ENCODE measurements at regions not wholly inside any gene's neighbourhood (a gene's known extent, or its start where the extent isn't known, plus 50 kb on each side); places are given as distances from the start of the nearest gene placed in this dataset.

DNA sequence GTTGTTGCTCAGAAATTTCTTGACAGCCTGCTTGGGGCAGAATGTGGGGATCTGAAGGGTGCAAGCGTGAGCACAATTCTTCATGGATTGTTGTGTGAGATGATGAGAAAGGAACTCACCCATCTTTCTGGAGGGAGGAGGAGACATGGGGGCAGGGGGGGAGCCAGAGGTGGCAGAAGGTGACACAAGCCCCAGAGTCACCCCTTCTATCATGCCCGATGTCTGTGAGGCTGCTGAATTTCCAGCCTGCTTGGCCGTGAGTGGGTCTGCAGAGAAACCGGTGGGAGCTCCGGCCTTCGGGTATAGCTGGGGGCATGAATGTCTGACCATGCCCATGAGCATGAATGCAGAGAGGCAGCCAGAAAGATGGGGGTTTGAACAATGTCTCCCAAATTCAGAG is 870.7 kb downstream of the TBC1D22A start:
- no peaks in the 10 kb centered on the region for H3K79me2 ChIP-seq (ENCODE audit: insufficient read depth, low read length)
- peaks cover 2 to 15% of the 10 kb centered on the region in 2 experiments; a peak in 3 of 5 replicates for H3K27me3 ChIP-seq (ENCODE audit: control insufficient read depth in 1 of 2, insufficient read depth in 2 of 2, low read length in 2 of 2)
- ChIA-PET CTCF (ENCODE audit: low intra/inter-chr PET ratio, low total read pairs) (no interaction called here), POLR2A (no interaction called here)
- FAIRE-seq (no peak), ATAC-seq (no peak), DNase-seq (ENCODE audit: low spot score) (no peak)
- intact Hi-C loops (cut with micrococcal nuclease; ENCODE audit: unreplicated experiment): no loop called here
- no peak overlapping the region for H3K9ac ChIP-seq (ENCODE audit: insufficient read depth, low read depth, low read length)
- H3K36me3 ChIP-seq (replicated peaks in 1 of 2; ENCODE audit: control insufficient read depth in 1 of 2, insufficient read depth in 2 of 2, low read length in 2 of 2): no peaks in the 10 kb centered on the region; a peak in 1 of 5 replicates
- in situ Hi-C loops (cut with HindIII; ENCODE audit: extremely low pct_ligation_motif_present, low pct_unique_long_range_greater_than_20kb): no loop called here
- H3K4me1 ChIP-seq (ENCODE audit: insufficient read depth, low read length): no peaks in the 10 kb centered on the region
- H3K27ac ChIP-seq (ENCODE audit: extremely low read length, insufficient read depth, low read length): no peak overlapping the region
- H3K9me3 ChIP-seq (ENCODE audit: low read length): peaks cover 16% of the 10 kb centered on the region
- no peaks in the 10 kb centered on the region for H4K20me1 ChIP-seq (ENCODE audit: insufficient read depth, low read length)
- no TSS peak for BruUV-seq (replicated peaks)
- WGBS (ENCODE audit: low lambda C conversion rate): 5% methylated on average over 3 of the region's 6 CpGs
- H3K4me3 ChIP-seq (replicated peaks in 1 of 3; ENCODE audit: insufficient read depth in 1 of 3, low read depth in 2 of 3, low read length in 3 of 3): no peak overlapping the region
- H2AFZ ChIP-seq (ENCODE audit: low read length): no peak overlapping the region
- H3K4me2 ChIP-seq (ENCODE audit: low read depth, low read length): no peak overlapping the region
- TF ChIP-seq TBX3 (IDR thresholded peaks at IDR 0.05; ENCODE audit: borderline replicate concordance): no peak
- TF ChIP-seq, protein P1, sequence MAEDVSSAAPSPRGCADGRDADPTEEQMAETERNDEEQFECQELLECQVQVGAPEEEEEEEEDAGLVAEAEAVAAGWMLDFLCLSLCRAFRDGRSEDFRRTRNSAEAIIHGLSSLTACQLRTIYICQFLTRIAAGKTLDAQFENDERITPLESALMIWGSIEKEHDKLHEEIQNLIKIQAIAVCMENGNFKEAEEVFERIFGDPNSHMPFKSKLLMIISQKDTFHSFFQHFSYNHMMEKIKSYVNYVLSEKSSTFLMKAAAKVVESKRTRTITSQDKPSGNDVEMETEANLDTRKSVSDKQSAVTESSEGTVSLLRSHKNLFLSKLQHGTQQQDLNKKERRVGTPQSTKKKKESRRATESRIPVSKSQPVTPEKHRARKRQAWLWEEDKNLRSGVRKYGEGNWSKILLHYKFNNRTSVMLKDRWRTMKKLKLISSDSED (CRISPR knock-in tag; IDR thresholded peaks at IDR 0.05): no peak
- TF ChIP-seq ZNF660 (CRISPR knock-in tag; IDR thresholded peaks at IDR 0.05; ENCODE audit: borderline replicate concordance, low read depth): no peak
- no peak for TF ChIP-seq TEAD3 (CRISPR knock-in tag; optimal IDR thresholded peaks at IDR 0.05; ENCODE audit: borderline replicate concordance)
- TF ChIP-seq ZSCAN12 (CRISPR knock-in tag; IDR thresholded peaks at IDR 0.05): no peak
- TF ChIP-seq YEATS4 (CRISPR knock-in tag; IDR thresholded peaks at IDR 0.05; ENCODE audit: borderline replicate concordance): no peak
- TF ChIP-seq SALL2 (CRISPR knock-in tag; IDR thresholded peaks at IDR 0.05): no peak

DNA sequence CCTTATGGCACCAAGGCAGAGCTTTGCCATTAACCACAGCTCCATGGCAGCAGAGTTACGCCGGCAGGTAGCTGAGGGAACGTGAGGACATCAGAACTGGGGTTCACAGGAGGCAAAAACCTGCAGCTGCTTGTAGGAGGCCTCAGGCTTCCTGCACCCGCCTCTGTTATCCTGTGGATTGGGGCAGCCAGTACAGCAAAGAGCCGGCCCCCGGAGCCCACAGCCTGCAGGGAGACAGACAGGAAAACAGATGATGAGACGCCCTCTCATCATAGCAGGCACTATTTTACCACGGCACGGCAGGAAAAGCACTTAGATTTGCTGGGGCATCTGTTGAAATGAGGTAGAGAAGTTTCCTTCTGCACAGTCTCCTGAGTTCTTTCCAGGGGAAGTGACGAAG is 870.3 kb downstream of the TBC1D22A start:
- ChIA-PET POLR2A (no interaction called here), CTCF (ENCODE audit: low intra/inter-chr PET ratio, low total read pairs) (no interaction called here)
- H3K27ac ChIP-seq (ENCODE audit: extremely low read length, insufficient read depth, low read length): no peak overlapping the region
- WGBS (ENCODE audit: low lambda C conversion rate): 24% methylated on average over 7 of the region's 10 CpGs
- peaks cover 2 to 15% of the 10 kb centered on the region in 2 experiments; a peak in 3 of 5 replicates for H3K27me3 ChIP-seq (ENCODE audit: control insufficient read depth in 1 of 2, insufficient read depth in 2 of 2, low read length in 2 of 2)
- ATAC-seq (no peak), DNase-seq (ENCODE audit: low spot score) (no peak), FAIRE-seq (no peak)
- peaks cover 13% of the 10 kb centered on the region for H3K9me3 ChIP-seq (ENCODE audit: low read length)
- H3K4me1 ChIP-seq (ENCODE audit: insufficient read depth, low read length): no peaks in the 10 kb centered on the region
- no peaks in the 10 kb centered on the region for H3K79me2 ChIP-seq (ENCODE audit: insufficient read depth, low read length)
- BruUV-seq (replicated peaks): no TSS peak
- H3K9ac ChIP-seq (ENCODE audit: insufficient read depth, low read depth, low read length): no peak overlapping the region
- H4K20me1 ChIP-seq (ENCODE audit: insufficient read depth, low read length): no peaks in the 10 kb centered on the region
- no peak overlapping the region for H2AFZ ChIP-seq (ENCODE audit: low read length)
- no peaks in the 10 kb centered on the region; a peak in 1 of 5 replicates for H3K36me3 ChIP-seq (replicated peaks in 1 of 2; ENCODE audit: control insufficient read depth in 1 of 2, insufficient read depth in 2 of 2, low read length in 2 of 2)
- H3K4me3 ChIP-seq (replicated peaks in 1 of 3; ENCODE audit: insufficient read depth in 1 of 3, low read depth in 2 of 3, low read length in 3 of 3): no peak overlapping the region
- in situ Hi-C loops (cut with HindIII; ENCODE audit: extremely low pct_ligation_motif_present, low pct_unique_long_range_greater_than_20kb): no loop called here
- intact Hi-C loops (cut with micrococcal nuclease; ENCODE audit: unreplicated experiment): no loop called here
- no peak overlapping the region for H3K4me2 ChIP-seq (ENCODE audit: low read depth, low read length)
- TF ChIP-seq KDM1A (CRISPR knock-in tag; IDR thresholded peaks at IDR 0.05) (no peak), ZNF160 (CRISPR knock-in tag; IDR thresholded peaks at IDR 0.05) (no peak), SKI (IDR thresholded peaks at IDR 0.05; ENCODE audit: partially characterized antibody) (no peak), GABPB1 (CRISPR knock-in tag; IDR thresholded peaks at IDR 0.05) (no peak), KLF12 (CRISPR knock-in tag; IDR thresholded peaks at IDR 0.05; ENCODE audit: borderline replicate concordance) (no peak), ZNF550 (CRISPR knock-in tag; IDR thresholded peaks at IDR 0.05; ENCODE audit: borderline replicate concordance) (no peak)
- TF ChIP-seq, protein P2, sequence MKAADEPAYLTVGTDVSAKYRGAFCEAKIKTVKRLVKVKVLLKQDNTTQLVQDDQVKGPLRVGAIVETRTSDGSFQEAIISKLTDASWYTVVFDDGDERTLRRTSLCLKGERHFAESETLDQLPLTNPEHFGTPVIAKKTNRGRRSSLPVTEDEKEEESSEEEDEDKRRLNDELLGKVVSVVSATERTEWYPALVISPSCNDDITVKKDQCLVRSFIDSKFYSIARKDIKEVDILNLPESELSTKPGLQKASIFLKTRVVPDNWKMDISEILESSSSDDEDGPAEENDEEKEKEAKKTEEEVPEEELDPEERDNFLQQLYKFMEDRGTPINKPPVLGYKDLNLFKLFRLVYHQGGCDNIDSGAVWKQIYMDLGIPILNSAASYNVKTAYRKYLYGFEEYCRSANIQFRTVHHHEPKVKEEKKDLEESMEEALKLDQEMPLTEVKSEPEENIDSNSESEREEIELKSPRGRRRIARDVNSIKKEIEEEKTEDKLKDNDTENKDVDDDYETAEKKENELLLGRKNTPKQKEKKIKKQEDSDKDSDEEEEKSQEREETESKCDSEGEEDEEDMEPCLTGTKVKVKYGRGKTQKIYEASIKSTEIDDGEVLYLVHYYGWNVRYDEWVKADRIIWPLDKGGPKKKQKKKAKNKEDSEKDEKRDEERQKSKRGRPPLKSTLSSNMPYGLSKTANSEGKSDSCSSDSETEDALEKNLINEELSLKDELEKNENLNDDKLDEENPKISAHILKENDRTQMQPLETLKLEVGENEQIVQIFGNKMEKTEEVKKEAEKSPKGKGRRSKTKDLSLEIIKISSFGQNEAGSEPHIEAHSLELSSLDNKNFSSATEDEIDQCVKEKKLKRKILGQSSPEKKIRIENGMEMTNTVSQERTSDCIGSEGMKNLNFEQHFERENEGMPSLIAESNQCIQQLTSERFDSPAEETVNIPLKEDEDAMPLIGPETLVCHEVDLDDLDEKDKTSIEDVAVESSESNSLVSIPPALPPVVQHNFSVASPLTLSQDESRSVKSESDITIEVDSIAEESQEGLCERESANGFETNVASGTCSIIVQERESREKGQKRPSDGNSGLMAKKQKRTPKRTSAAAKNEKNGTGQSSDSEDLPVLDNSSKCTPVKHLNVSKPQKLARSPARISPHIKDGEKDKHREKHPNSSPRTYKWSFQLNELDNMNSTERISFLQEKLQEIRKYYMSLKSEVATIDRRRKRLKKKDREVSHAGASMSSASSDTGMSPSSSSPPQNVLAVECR (CRISPR knock-in tag; IDR thresholded peaks at IDR 0.05; ENCODE audit: borderline replicate concordance): no peak

Data from HepG2 (cell line).